Activated T-helper 17 cell treated with anti-CD3 and anti-CD28 coated beads, Interleukin-2, amount 50 U/mL, for 72 hours (primary cell): ENCODE measurements at regions not wholly inside any gene's neighbourhood (a gene's known extent, or its start where the extent isn't known, plus 50 kb on each side); places are given as distances from the start of the nearest gene placed in this dataset.
A peak's percentile ranks its signal among the peaks of the same experiment; 100 is the strongest.

Source experiments
- ATAC-seq: fragments of 150-1000 bp; cut with Tn5 transposase; replicated peaks from 2 replicates; pipeline ENCODE4 v1.10.0; 2021; ENCODE audit warnings: mild to moderate bottlenecking, moderate library complexity
- H3K27ac Mint-ChIP-seq: one replicate; pipeline ENCODE4 v1.8.0; 2022; ENCODE audit warnings: mixed read lengths
- H3K27me3 Mint-ChIP-seq: one replicate; pipeline ENCODE4 v1.8.0; 2022; ENCODE audit warnings: mixed read lengths
- H3K36me3 Mint-ChIP-seq: one replicate; pipeline ENCODE4 v1.8.0; 2022; ENCODE audit warnings: low read depth, mild to moderate bottlenecking, mixed read lengths
- H3K4me1 Mint-ChIP-seq: one replicate; pipeline ENCODE4 v1.8.0; 2022; ENCODE audit warnings: mixed read lengths
- H3K4me3 Mint-ChIP-seq: one replicate; pipeline ENCODE4 v1.8.0; 2022; ENCODE audit warnings: mild to moderate bottlenecking, mixed read lengths
- H3K9me3 Mint-ChIP-seq: one replicate; pipeline ENCODE4 v1.8.0; 2022; ENCODE audit warnings: mixed read lengths

GRCh38 chr2:45168711-45169338 lies 159.6 kb upstream of the SIX2 start:
- H3K27me3 Mint-ChIP-seq, result peaks cover 44% of the 10 kb centered on the region
- peak overlapping the region; percentile 33 for H3K4me3 Mint-ChIP-seq
- no peaks in the 10 kb centered on the region for H3K4me1 Mint-ChIP-seq
- ATAC-seq, result no peak
- no peak overlapping the region for H3K27ac Mint-ChIP-seq
- H3K9me3 Mint-ChIP-seq, result no peaks in the 10 kb centered on the region
- no peaks in the 10 kb centered on the region for H3K36me3 Mint-ChIP-seq

GRCh38 chr2:45167920-45168629 lies 158.8 kb upstream of the SIX2 start:
- no peaks in the 10 kb centered on the region for H3K4me1 Mint-ChIP-seq
- peaks cover 42% of the 10 kb centered on the region for H3K27me3 Mint-ChIP-seq
- H3K36me3 Mint-ChIP-seq, result no peaks in the 10 kb centered on the region
- no peaks in the 10 kb centered on the region for H3K9me3 Mint-ChIP-seq
- no peak for ATAC-seq
- peak overlapping the region; percentile 33 for H3K4me3 Mint-ChIP-seq
- no peak overlapping the region for H3K27ac Mint-ChIP-seq

- no peak overlapping the region for H3K27ac Mint-ChIP-seq
- no peaks in the 10 kb centered on the region for H3K36me3 Mint-ChIP-seq
- no peaks in the 10 kb centered on the region for H3K4me1 Mint-ChIP-seq
- no peak for ATAC-seq
- H3K9me3 Mint-ChIP-seq, result no peaks in the 10 kb centered on the region
- peaks cover 42% of the 10 kb centered on the region for H3K27me3 Mint-ChIP-seq
- no peak overlapping the region for H3K4me3 Mint-ChIP-seq
Observed at GRCh38 chr2:45166229-45166890, 157.1 kb upstream of the SIX2 start.

- Mint-ChIP-seq H3K27me3 (peaks cover 32% of the 10 kb centered on the region), H3K4me3 (no peak overlapping the region), H3K27ac (no peak overlapping the region), H3K36me3 (no peaks in the 10 kb centered on the region), H3K4me1 (no peaks in the 10 kb centered on the region), H3K9me3 (no peaks in the 10 kb centered on the region)
- no peak for ATAC-seq
Observed at GRCh38 chr2:45162711-45163110, 153.5 kb upstream of the SIX2 start.

GRCh38 chr2:45156605-45157004 lies 147.4 kb upstream of the SIX2 start:
- no peaks in the 10 kb centered on the region for H3K9me3 Mint-ChIP-seq
- peaks cover 20% of the 10 kb centered on the region for H3K27me3 Mint-ChIP-seq
- no peaks in the 10 kb centered on the region for H3K36me3 Mint-ChIP-seq
- no peak overlapping the region for H3K27ac Mint-ChIP-seq
- no peak for ATAC-seq
- H3K4me1 Mint-ChIP-seq, result no peaks in the 10 kb centered on the region
- no peak overlapping the region for H3K4me3 Mint-ChIP-seq

GRCh38 chr2:45154606-45155155 lies 145.4 kb upstream of the SIX2 start:
- Mint-ChIP-seq H3K4me1 (no peaks in the 10 kb centered on the region), H3K4me3 (no peak overlapping the region)
- ATAC-seq, result no peak

GRCh38 chr2:45154144-45154543 lies 144.9 kb upstream of the SIX2 start:
- peaks cover 13% of the 10 kb centered on the region for H3K27me3 Mint-ChIP-seq
- no peak overlapping the region for H3K4me3 Mint-ChIP-seq
- H3K27ac Mint-ChIP-seq, result no peak overlapping the region
- ATAC-seq, result no peak
- no peaks in the 10 kb centered on the region for H3K4me1 Mint-ChIP-seq
- no peaks in the 10 kb centered on the region for H3K36me3 Mint-ChIP-seq
- H3K9me3 Mint-ChIP-seq, result no peaks in the 10 kb centered on the region

More at GRCh38 chr2:45154606-45155155, 145.4 kb upstream of the SIX2 start:
- Mint-ChIP-seq H3K9me3 (no peaks in the 10 kb centered on the region), H3K27ac (no peak overlapping the region), H3K36me3 (no peaks in the 10 kb centered on the region), H3K27me3 (peaks cover 13% of the 10 kb centered on the region)

- Mint-ChIP-seq H3K36me3 (no peaks in the 10 kb centered on the region), H3K4me3 (no peak overlapping the region), H3K27ac (no peak overlapping the region), H3K27me3 (peaks cover 13% of the 10 kb centered on the region), H3K9me3 (no peaks in the 10 kb centered on the region), H3K4me1 (no peaks in the 10 kb centered on the region)
- no peak for ATAC-seq
Observed at GRCh38 chr2:45153121-45153520, 143.9 kb upstream of the SIX2 start.

- Mint-ChIP-seq H3K36me3 (no peaks in the 10 kb centered on the region), H3K27me3 (peaks cover 11% of the 10 kb centered on the region), H3K4me3 (no peak overlapping the region), H3K9me3 (no peaks in the 10 kb centered on the region), H3K27ac (no peak overlapping the region), H3K4me1 (no peaks in the 10 kb centered on the region)
- ATAC-seq, result no peak
Observed at GRCh38 chr2:45152691-45153090, 143.4 kb upstream of the SIX2 start.

GRCh38 chr2:45145073-45145899 lies 136.0 kb upstream of the SIX2 start:
- H3K27ac Mint-ChIP-seq, result no peak overlapping the region
- H3K9me3 Mint-ChIP-seq, result peaks cover 4% of the 10 kb centered on the region
- H3K4me1 Mint-ChIP-seq, result no peaks in the 10 kb centered on the region
- H3K4me3 Mint-ChIP-seq, result no peak overlapping the region
- H3K27me3 Mint-ChIP-seq, result peaks cover 51% of the 10 kb centered on the region
- no peak for ATAC-seq
- H3K36me3 Mint-ChIP-seq, result no peaks in the 10 kb centered on the region

GRCh38 chr2:45141883-45142866 lies 132.9 kb upstream of the SIX2 start:
- H3K36me3 Mint-ChIP-seq, result no peaks in the 10 kb centered on the region
- H3K9me3 Mint-ChIP-seq, result peaks cover 4% of the 10 kb centered on the region
- no peak overlapping the region for H3K27ac Mint-ChIP-seq
- peaks cover 44% of the 10 kb centered on the region for H3K27me3 Mint-ChIP-seq
- H3K4me3 Mint-ChIP-seq, result no peak overlapping the region
- ATAC-seq, result no peak
- no peaks in the 10 kb centered on the region for H3K4me1 Mint-ChIP-seq

GRCh38 chr2:45140675-45141074 lies 131.4 kb upstream of the SIX2 start:
- no peak for ATAC-seq
- Mint-ChIP-seq H3K4me3 (no peak overlapping the region), H3K4me1 (no peaks in the 10 kb centered on the region), H3K27ac (no peak overlapping the region), H3K9me3 (no peaks in the 10 kb centered on the region), H3K27me3 (peaks cover 42% of the 10 kb centered on the region), H3K36me3 (no peaks in the 10 kb centered on the region)

GRCh38 chr2:45138904-45139303 lies 129.7 kb upstream of the SIX2 start:
- no peaks in the 10 kb centered on the region for H3K9me3 Mint-ChIP-seq
- no peak overlapping the region for H3K27ac Mint-ChIP-seq
- no peak overlapping the region for H3K4me3 Mint-ChIP-seq
- H3K36me3 Mint-ChIP-seq, result no peaks in the 10 kb centered on the region
- peaks cover 33% of the 10 kb centered on the region for H3K27me3 Mint-ChIP-seq
- no peaks in the 10 kb centered on the region for H3K4me1 Mint-ChIP-seq
- ATAC-seq, result no peak
